Stimulated activated CD8-positive, alpha-beta memory T cell treated with anti-CD3 and anti-CD28 coated beads, Interleukin-2, amount 100 ng/mL, for 1 hour (primary cell): ENCODE measurements at regions not wholly inside any gene's neighbourhood (a gene's known extent, or its start where the extent isn't known, plus 50 kb on each side); places are given as distances from the start of the nearest gene placed in this dataset.

Source experiments
- DNase-seq, 2 donors: peaks; one replicate each; pipeline ENCODE4 v3.0.0-alpha.2; 2020; ENCODE audit warnings: low read depth in 2 of 2

- no peak for DNase-seq
Measured at GRCh38 chr13:40477623-40478608, 188.5 kb downstream of the FOXO1 start.

- DNase-seq = no peak
Measured at GRCh38 chr13:40478775-40479174, 187.7 kb downstream of the FOXO1 start.

GRCh38 chr13:40479196-40479845 lies 187.1 kb downstream of the FOXO1 start:
- no peak for DNase-seq

GRCh38 chr13:40480012-40480914 lies 186.2 kb downstream of the FOXO1 start:
- DNase-seq = no peak

- DNase-seq = no peak
Measured at GRCh38 chr13:40480915-40481516, 185.4 kb downstream of the FOXO1 start.

GRCh38 chr13:40483601-40484000 lies 182.8 kb downstream of the FOXO1 start:
- no peak for DNase-seq

GRCh38 chr13:40484101-40484800 lies 182.2 kb downstream of the FOXO1 start:
- no peak for DNase-seq

- DNase-seq = no peak
Measured at GRCh38 chr13:40484974-40485373, 181.5 kb downstream of the FOXO1 start.

- peak; percentile 11 to 48 for DNase-seq
Measured at GRCh38 chr13:40485611-40486517, 180.6 kb downstream of the FOXO1 start.

GRCh38 chr13:40486518-40487163 lies 179.8 kb downstream of the FOXO1 start:
- DNase-seq = no peak

GRCh38 chr13:40488869-40489391 lies 177.5 kb downstream of the FOXO1 start:
- no peak for DNase-seq

- no peak for DNase-seq
Measured at GRCh38 chr13:40490086-40490758, 176.2 kb downstream of the FOXO1 start.

- no peak for DNase-seq
Measured at GRCh38 chr13:40492511-40492910, 173.9 kb downstream of the FOXO1 start.

- no peak for DNase-seq
Measured at GRCh38 chr13:40494513-40494912, 171.9 kb downstream of the FOXO1 start.

- no peak for DNase-seq
Measured at GRCh38 chr13:40494946-40495620, 171.4 kb downstream of the FOXO1 start.

- DNase-seq = no peak
Measured at GRCh38 chr13:40495621-40496001, 170.8 kb downstream of the FOXO1 start.

GRCh38 chr13:40496035-40496810 lies 170.2 kb downstream of the FOXO1 start:
- no peak for DNase-seq
